HuH-7.5 (cell line): ENCODE measurements at regions not wholly inside any gene's neighbourhood (a gene's known extent, or its start where the extent isn't known, plus 50 kb on each side); places are given as distances from the start of the nearest gene placed in this dataset.
"Not testable (repeated sequence)": the region's sequence is repeated elsewhere in the genome, so short reads cannot be mapped to it uniquely, and the experiment has no call there.

ENCODE experiments used
- DNase-seq: peaks from one replicate; pipeline ENCODE4 v3.0.0; 2011; ENCODE audit warnings: low spot score

DNA sequence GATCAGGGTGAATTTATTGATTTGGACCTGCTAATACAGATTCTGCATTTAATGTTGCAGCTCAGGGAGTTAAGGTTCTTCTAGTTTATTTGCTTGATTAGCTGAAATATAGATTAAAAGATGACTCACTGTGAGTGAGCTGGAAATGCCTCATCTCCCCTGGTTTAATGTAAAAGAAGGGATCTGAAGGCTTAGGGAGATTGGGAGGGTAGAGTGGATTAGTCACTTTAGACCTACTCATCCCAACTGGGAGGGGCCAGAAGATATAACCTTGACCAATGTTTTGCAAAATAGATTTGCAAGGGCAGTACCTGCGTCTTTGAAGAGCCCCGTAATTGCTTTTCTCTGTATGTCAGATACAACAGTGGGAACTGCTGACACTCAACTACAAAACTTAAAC lies 922.8 kb upstream of the ADGRL4 start:
- no peak for DNase-seq

DNA sequence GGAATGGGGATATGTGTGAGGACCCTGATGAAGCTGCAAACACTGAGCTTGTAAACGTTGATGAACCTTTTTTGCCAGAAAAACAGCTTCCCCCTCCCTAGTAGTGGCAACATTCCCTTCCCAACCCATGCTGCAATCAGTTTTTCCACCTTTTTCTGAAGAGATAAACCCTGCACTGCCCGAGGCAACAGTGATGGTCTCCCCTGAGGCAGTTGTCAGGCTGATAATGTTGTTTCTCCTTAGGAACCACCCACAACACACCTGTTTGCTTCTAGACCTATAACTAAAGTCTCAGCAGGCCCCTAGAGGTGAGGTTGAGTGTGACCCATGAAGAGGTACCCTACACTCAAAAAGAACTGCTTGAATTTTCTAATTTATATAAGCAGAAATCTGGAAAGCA lies 922.4 kb upstream of the ADGRL4 start:
- DNase-seq, result no peak

DNA sequence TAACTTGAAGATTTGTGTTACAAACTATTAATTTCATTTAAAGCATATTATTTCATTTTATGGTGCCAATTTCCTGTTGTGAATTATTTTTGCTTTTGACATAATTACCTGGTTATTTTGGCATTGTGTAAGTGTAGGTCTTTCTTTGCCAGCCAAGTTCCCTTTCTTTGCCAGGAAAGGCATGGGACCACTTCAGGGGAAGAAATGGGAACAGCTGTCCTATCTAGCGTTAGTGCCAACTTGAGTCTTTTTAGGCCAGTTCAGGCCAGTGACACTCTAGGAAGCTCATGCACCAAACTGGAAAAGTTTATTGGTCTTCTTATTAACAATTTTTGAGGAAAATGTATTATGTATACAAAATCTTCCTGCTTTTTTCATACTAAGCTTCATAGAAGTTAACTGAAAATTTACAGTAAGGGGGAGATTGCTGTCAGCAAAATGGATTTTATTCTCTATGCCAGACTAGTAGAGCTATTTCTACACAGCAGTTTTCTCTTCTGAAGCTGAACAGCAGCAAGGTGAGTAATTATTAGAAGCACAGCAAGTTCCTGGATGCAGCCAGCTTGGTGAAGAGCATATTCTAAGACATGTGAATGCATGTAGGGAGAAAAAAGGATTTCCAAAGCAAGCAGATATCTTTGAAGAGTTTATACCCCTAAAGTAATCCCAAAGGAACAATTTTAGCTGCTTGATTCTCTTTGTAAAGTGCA lies 914.6 kb upstream of the ADGRL4 start:
- no peak for DNase-seq

DNA sequence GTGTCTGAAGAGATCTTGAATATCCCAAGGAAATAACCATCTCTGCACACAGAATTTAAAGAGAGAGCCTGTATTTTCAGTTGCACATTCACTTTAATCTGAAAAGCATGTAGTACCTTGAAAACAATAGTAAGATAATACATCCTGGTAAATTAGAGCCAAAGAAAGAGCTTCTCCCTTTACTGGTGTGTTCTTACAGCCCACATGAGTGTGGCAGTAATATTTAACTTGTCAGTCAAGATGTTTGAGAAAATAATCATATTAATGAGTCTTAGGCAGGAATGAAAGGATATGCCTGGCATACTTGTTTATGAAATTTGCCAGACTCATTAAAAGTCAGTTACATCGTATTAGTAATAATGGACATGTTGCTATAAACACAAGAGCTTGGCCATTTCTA lies 908.4 kb upstream of the ADGRL4 start:
- DNase-seq, result no peak

DNA sequence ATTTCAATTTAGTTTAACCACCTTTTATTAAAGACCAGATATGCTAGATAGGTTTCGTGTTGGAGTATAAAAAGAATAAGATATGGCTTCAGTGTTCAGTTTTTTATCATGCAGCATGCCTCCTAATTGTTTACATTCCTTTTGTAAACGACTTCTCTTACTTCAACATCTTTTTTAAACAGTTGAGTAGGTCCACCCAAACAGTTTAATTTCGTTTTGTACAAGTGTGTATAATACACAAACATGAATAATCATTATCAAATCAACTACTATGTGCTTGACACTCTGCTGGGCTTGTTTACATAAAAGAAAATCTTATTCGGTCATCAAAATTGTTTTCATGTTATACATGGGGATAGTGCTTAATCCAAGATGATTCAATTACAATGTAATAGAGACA lies 906.3 kb upstream of the ADGRL4 start:
- no peak for DNase-seq

DNA sequence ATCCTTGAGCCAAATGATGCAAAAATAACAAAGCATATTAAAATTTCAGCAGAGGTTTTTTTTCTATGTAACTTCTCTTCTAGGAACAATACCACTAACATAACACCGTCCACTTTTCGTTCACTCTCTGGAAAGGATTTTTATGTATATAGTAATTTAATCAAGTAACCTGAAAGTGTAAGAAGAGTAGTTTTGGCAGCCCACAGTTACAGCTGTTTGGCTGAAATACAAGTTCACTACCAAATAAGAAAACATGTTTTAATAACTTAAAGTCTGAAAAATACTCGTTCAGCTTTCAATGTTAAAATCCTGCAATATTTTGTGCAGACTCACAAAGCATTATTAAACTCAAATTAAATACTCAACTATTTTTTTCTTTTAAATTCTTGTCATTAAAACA lies 896.8 kb upstream of the ADGRL4 start:
- no peak for DNase-seq

DNA sequence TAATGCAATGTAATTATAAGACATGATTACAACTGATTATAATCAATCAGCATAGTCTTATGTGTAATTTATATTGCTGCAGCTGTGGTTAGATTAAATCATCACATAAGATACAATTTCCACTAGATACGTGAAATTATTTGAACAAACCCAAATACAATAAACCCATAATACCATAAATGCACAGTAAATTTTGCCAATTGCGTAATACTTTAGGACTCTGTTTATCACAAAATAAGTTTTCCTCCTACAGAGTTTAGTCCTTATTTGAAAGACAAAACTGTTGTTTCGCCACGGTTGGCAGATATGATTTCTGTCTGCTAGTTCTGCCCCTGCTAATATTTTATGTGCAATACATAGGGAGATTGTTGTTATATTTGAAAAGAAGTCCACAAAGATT lies 895.9 kb upstream of the ADGRL4 start:
- no peak for DNase-seq

DNA sequence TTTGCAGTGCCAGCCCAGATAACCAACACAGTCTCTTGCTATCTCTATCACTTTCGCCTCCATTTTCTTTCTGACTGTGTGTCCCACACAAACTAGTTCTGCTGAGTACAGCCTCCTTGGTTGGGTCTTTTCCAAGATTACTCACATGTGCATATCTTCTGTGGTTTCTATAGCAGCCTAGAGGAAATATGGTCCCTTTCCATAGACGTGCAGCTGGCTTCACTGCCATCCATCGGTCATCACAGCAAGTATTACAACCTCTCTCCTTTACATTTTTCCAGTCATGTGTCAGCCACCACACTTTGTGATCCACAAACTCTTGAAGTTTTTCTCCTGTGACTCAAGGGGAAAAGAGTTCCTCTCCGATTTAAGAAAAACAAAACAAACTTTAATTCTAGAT lies 893.4 kb upstream of the ADGRL4 start:
- no peak for DNase-seq

DNA sequence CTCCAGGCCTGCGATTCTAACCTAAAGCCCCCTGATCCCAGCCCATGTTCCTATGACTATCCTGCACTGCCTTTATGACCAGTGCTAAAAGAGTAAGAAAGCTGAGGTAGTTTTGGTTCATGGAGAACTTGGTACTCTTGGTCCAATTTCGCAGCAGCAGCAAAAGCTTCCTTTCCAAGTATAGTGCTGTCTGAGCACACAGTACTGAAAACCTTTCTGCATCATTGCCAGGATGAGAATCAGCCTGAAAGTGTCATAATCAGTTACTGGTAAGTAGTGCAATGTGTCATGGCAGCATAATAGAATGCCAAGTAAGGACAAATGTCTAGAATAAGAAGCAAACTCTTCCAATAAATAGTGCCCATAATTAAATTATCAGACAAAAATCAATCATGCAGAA lies 889.6 kb upstream of the ADGRL4 start:
- no peak for DNase-seq

DNA sequence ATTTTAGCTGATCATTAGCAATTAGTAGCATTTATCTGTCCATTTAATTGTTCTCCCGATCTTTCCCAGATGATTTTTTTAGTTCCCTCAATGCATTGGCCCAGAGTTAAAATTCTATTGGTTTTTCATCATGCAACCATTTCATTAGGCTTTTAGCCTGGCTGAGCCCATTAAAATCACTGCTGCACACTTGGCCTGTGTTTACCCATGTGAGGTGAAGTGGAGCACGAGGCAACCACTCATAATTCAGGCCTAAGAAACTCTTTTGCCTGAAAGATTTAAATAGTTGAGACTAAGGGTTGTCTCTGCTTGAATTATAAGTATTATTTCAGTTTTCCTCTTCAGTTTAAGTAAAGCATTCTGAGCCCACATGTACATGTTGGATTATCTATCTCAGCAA lies 889.0 kb upstream of the ADGRL4 start:
- DNase-seq, result no peak

DNA sequence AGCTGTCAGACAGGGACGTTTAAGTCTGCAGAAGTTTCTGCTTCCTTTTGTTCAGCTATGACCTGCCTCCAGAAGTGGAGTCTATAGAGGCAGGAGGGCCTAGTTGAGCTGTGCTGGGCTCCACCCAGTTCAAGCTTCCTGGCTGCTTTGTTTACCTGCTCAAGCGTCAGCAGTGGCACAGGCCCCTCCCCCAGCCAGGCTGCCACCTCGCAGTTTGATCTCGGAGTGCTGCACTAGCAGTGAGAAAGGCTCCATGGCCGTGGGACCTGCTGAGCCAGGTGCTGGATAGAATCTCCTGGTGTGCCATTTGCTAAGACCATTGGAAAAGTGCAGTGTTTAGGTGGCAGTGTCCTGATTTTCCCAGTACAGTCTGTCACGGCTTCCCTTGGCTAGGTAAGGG lies 887.6 kb upstream of the ADGRL4 start:
- DNase-seq, result not testable (repeated sequence)

DNA sequence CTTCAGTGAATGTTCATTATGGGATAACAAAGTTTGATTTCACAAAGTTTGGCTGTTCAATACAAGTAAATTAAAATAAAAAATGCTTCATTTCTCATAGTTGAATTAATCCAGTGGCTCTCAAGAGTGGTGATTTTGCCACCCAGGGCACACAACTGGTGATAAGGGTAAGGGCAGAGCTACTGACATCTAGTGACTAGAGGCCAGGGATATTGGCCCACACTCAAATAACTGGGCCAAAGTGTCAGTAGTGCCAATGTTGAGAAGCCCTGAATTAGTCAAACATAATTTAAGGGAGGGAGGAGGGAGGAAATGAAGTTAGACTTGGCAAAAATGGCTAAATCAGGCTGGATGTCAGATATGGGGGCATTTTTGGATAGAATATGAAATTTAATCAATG lies 880.5 kb upstream of the ADGRL4 start:
- no peak for DNase-seq

DNA sequence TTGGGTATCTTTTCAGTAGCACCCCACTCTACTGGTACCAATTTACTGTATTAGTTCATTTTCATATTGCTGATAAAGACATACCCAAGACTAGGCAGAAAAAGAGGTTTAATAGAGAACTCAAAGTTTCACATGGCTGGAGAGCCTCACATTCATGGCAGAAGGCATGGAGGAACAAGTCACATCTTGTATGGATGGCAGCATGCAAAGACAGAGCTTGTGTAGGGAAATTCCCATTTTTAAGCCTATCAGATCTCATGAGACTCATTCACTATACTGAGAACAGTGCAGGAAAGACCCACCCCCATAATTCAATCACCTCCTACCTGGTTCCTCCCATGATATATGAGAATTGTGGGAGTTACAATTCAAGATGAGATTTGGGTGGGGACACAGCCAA lies 878.6 kb upstream of the ADGRL4 start:
- no peak for DNase-seq

DNA sequence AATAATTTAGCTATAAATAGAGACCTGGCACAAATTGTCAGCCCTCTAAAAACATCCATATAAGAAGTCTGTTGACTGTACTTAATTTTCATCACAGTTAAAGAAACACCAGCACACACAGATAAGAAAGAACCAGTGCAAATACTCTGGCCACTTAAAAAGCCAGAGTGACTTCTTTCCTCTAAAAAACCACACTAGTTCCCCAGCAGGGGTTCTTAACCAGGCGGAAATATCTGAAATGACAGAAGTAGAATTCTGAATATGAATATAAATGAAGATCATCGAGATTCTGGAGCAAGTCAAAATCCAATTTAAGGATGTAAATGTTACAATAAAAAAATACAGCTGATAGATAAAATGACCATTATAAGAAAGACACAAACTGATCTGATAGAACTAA lies 870.6 kb upstream of the ADGRL4 start:
- DNase-seq, result no peak

DNA sequence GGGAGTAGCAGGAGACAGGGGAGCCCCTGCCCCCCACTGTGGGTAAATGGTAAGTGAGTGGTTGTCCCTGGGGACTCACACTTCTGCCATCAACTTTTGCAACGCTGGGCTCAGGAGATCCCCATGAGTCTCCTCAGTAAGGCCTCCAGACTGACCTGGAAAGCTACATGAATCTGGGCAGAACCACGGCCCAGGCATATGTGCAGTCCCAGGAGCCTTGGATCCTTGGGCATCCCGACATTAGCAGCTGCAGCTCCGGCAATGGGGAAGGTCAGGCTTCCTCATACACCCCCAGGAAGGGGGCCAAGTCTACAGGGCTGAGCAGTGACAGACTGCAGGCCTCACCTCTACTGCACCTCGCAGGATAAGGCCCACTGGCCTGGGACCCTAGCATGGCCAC lies 868.7 kb upstream of the ADGRL4 start:
- no peak for DNase-seq

DNA sequence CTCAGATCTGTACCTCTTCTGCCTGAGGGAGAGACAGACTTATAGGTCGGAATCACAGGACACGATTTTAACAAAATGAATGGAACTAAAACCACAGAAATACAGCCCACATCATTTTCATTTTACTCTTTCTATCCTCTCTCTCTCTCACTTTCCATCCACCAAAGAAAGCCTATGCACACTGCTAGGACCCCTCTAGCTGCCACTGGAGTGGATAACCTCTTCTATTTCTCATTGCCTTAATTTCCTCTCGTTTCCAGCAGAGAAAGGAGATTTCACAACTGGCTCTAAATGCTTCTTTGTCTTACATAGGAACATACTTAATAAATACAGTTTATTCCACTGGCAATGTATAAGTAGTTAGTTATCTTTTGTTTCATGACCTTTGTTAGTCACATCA lies 867.8 kb upstream of the ADGRL4 start:
- DNase-seq, result no peak

DNA sequence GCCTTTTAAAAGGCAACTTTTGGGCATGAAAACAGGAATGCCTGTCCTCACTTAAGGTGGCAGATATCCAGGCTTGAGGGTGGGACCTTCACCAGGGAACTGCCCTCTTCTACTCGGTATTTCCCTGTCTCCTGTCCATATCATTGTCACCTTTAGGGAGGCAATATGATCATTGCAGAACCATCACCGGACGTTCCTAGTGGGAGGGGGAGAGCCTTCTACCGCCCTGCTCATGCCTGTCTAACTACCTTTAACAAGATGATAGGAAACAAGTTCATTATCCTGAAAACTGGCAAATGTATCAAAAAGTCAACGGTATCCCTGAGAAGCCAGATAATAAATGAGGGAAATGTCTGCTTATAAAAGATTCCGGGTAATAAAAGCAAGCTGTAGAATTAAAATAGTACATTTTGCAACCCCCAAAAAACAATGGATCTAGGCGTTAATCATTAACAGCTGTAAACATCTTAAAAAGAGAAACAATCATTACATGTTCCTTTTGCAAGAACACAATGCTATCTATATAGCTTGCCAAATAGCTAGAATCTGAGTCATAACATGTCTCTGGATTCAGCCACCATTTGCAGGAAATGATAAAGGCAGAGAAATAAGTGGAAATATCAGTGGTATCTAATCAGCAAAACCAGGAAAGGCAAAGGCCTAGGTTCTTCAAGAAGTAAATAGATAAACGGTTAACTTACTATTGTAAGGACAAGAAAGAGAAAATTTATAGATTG lies 852.9 kb upstream of the ADGRL4 start:
- DNase-seq, result no peak

DNA sequence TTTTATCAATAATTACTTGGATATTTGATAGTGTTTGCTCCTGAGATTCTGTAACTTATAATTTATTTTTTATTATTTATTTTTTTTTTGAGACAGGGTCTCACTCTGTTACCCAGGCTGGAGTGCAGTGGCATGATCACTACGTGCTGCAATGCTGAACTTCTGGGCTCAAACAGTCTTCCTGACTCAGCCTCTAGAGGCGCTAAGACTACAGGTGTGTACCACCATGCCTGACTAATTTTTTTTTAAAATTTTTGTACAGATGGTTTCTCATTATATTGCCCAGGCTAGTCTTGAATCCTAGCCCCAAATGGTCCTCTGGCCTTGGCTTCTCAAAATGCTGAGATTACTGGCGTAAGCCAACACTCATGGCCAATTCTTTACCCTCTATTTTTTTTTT lies 845.5 kb upstream of the ADGRL4 start:
- DNase-seq, result no peak

DNA sequence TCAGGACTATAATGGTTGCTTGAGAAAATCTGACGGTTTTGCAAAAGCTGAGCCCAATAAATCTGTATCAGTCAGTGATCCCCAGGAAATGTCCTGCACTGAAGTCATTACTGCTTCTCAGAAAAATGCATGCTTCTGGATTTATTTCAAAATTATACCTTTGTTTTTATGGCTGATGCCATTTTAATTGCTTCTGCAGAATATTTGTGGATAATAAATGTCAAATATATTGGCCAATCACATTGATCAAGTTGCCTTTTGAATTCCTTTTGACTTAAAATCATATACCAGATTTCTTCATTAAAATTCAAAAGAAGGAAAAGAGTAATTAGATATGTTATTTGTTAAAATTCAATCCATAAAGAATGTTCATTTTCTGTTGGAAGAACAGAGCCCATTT lies 842.9 kb upstream of the ADGRL4 start:
- DNase-seq, result no peak

DNA sequence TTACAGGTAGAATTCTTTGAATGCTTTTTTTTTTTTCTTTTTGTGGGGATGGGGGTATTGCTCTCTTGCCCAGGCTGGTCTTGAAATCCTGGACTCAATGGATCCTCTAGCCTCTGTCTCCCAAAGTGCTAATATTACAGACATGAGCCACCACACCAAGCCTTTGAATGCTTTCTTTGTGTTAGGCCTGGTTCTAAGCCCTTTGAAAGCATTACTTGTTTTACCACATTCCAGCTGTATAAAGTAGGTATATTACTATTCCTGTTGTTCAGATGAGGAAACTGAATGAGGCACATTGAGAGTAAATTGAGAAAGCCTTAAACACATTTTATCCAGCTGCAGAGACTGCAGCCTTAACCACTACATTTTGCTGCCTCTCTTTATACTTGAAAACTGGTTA lies 841.8 kb upstream of the ADGRL4 start:
- DNase-seq, result no peak

DNA sequence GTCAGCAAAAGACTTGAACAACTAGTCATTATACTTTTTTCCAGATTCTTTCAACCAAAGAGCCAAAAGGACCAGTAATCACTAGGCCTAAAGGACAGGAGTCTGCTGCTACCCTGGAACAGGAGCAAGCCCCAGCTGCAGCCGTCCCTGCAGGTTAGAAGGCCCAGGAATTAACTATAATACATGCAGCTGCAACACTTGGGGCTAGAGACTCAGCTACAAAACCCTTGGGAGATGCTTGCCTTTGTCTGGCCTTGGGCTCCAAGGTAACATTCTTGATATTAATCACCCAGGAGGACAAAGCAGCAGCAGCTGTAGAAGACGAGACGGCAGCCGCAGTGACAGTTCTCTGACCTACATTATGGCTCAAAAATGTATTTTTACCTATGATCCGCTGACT lies 841.2 kb upstream of the ADGRL4 start:
- no peak for DNase-seq

DNA sequence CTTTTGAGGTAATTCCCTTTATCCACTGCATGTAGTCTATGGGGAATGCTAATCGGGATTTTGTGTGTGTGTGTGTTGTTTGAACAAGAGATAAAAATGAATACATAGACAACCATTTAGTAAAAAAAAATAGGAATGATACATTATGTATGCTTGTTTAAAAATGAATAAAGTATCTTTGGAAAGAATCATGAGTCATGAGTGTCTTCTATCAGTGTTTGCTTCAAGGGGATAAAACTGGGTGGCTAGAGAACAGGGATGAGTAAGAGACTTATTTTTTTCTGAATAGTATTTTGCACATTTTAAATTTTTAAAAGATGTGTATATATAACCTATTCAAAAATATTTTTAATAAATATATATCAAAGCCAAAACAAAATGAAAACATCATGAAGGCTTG lies 839.4 kb upstream of the ADGRL4 start:
- no peak for DNase-seq

DNA sequence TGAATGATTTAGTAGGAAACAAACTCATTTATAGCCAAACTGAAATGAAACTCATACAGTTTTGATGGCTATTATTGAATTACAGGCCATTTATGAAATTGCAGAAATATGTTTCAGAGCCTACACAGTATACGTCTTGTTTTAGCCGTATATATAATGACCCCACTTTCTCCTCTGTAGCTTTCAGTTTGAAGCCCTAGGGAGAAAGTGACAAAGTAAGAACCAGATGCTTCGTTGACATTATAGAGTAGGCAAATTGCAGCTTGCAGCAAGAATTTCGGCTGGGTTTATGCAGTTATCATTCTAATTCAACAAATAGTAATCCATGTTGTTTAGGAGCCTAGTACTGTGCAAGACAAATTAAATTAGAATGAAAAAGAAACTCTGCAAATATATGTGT lies 836.3 kb upstream of the ADGRL4 start:
- DNase-seq, result no peak

DNA sequence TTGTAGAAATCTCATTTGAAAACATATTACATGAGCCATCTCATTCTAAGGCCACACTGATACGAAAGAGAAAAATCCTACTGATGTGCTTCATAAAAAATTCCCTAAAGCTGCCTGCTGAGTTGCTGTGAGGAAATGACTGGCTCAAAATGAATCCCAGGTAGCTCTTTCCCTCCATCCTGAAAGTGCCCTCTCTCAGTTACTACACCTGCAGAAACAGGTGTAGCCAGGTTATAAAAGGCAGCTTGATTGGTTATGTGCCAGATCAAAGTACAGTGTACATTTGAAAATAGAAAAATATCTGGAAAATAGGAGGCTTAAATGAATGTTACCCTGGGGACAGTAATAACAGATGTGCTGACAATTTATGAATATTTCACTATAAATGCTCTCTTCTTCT lies 833.4 kb upstream of the ADGRL4 start:
- DNase-seq, result no peak
